T1000 (cell line): ENCODE measurements at regions not wholly inside any gene's neighbourhood (a gene's known extent, or its start where the extent isn't known, plus 50 kb on each side); places are given as distances from the start of the nearest gene placed in this dataset.

Experiments used
- DNase-seq: peaks from one replicate; lab custom pipeline; 2025; ENCODE audit warnings: mixed read lengths; lab: John Stamatoyannopoulos, UW

DNA sequence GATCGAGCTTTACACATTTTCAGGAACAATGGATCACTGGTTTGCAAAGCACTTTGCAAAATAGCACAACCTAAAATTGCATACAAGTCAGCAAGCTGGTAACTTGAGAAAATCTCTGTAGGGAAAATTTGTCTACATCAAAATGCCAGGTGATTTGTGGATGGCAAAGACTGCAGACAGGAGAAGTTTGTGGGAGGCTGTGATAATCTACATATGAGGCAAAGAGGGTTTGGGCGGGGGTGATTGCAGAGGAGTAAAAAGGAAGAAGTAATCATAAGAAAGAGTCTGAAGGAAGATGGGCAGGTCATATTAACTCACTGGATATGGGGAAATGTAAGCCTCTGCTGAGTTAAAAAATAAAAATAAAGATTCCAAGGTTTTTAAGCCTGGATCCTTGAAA, 166.3 kb upstream of the STXBP5 start:
- no peak for DNase-seq

DNA sequence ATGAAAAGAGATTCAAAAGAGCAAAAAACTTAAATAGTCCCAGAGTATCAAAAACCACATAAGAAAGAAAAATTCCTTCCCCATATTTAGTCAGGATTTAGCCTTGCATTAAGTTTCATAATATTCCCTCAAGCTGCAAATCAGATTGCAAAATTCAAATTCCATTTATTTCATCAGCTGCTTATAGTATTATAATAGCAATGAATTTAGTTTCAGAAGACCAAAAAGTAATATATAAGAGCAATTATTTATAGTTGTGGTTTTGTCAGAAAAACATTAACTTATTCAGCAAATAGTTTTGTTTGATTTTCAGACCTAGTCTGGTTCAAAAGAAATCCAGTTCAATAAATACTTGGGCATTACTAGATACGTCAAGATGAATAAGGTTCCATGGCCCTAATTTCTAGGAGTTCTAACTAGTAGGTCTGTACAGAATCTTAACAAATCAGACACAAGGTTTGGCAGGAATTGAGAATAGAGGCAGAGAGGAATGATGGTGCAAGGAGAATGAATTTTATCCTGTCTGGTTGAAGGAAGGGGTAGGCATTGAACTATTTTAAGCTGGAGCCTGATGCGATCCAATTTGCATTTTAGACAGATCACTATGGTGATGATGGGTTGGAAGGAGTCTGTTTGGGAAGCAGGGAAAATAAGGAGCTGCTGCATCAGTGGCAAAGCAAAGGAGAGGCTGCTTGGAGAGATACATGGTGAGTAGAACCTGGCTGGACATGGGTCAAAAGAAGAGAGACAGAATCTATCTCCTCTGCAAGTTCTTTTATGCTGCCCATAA, 163.9 kb upstream of the STXBP5 start:
- DNase-seq: no peak

DNA sequence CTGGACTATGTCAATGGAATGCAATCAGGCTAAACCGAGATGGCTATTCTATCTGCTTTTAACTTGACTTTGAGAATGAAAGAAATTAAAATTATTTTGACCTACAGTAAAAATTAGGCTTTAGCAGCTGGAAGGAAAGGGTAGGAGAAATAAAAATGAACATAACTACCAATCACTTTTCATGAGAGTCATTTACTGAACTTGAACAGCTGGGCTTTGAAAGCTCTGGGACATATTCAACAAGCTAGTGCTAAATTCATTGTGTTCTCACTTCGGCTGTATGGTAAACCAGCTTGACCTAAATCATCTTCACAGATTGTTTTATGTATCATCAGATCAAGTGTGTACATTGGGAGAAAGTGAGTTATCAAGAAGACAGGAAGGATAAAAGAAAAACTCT, 161.5 kb upstream of the STXBP5 start:
- DNase-seq: no peak

DNA sequence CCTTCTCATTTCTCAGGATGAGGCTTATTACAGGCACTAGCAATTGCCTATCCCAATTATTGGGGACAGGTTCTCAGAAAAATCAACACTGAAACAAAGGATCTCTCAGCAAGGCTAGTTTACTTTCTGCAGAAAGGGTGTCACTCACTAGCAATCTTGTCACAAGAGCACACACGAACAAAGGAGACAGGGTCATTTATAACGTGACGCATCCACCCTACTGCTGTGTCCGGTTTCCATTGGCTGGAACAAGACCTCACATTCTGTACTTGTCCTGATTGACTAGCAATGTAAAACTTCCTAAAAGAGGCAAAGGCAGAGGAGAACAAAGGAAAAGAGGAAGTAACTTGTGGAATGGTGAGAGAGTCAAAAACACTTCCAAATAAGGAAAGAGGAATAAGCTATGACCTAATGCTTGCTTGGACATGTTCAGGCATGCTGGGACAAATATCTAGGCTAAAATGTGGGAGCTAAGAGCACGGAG, 160.2 kb upstream of the STXBP5 start:
- DNase-seq: no peak

DNA sequence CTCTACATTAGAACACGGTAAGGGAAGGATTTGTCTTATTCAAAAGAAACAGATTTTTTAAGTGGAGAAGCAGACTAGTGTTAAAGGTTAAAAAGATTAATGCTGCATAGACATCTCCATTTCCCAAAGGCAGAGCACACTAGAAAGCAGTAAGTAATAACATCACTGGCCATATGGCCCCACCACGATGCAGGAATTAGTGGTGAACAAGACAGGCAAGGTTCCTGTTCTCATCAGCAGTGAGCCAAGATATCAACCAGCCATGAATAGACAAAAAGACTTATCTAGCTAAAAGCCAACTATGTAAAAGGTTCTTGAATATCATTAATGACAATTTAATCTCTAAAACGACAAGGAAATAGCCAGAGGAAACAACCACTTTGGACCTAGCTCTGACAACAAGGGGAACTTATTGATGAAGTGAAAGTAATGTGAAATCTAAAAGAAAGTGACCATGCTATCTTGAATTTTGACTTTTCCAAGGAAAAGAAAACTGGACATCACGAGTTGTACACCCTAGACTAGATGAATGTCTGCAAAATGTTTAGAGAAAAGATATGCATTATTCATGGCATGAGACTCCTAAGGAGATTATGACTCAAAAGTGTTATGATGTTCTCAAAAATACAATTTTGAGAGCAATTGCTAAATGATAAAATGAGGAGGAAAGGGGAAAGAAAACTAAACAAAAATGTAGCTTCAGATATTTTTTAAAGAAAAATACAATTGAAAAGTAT, 157.9 kb upstream of the STXBP5 start:
- no peak for DNase-seq

DNA sequence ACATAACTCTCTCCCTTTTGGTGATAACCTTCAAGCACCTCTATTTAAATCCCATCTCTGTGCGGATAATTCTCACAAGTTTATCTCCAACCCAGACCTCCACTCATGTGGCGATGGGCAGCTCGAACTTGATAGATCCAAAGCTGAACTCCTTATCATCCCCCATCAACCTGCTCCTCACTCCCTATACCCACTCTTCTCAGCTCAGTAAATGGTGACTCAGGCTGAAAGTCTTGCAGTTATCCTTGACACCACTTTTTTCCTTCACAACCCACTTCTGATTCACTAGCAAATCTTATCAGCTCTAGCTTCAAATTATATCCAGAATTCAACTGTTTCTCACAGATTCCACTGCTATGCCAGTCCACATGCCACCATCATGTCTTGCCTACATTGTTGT, 155.3 kb upstream of the STXBP5 start:
- no peak for DNase-seq

DNA sequence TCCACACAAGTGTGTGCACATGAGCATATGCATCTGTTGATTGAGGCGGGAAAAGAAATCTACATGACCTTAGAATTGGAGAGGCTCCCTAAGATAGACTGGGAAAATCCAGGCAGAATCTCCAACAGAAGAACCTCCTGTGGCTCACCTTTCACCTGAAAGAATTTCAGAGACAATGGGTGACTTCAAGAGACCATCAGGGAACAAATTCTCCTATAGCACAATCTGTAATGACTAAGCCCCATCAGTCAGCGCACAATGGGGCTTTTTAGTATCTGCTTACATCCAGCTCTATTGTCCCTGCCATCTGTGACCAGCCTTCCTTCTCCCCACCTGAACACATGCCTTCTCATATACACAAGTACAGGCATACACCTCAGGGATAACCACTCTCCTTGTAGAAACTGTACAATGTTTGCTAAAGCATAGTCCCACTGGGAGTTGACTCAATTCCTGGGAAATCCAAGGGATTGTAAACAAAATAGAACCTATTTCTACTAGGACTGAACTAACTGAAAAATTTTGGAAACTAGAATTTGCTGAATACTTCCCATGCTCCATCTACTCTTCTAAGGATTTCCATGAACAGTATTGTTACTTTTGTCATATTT, 150.8 kb upstream of the STXBP5 start:
- DNase-seq: no peak

DNA sequence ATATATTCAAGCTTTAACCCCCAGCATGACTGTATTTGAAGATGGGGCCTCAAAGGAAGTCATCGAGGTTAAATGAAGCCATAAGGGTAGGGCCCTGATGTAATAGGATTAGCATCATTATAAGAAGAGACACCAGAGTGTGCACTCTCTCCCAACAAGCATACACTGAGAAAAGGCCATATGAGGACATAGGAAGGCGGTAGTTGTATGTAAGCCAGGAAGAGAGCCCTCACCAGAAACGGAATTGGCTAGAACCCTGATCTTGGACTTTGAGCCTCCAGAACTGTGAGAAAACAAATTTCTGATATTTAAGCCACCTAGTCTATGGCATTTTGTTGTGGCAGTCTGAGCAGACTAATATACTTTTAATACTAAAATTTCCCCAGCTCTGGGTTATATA, 150.1 kb upstream of the STXBP5 start:
- DNase-seq: no peak

DNA sequence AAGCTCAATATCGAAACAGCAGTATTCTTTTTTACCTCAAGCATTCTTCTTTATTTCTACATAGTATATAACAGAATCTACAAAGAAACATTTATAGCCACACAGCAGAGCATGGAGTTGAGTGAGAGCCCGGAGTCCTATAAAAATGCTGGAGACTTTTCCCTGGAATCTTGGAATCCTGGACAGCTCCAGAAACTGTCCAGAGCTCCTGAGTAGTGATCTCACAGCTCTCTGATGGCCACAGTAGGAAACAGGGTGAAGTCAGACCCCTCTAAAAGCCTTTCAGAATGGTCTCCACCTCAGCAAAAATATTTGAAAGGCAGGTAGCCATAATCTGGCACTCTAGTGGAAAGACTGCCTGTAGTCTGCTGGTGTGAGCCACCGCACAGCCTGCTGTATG, 149.3 kb upstream of the STXBP5 start:
- DNase-seq: no peak

DNA sequence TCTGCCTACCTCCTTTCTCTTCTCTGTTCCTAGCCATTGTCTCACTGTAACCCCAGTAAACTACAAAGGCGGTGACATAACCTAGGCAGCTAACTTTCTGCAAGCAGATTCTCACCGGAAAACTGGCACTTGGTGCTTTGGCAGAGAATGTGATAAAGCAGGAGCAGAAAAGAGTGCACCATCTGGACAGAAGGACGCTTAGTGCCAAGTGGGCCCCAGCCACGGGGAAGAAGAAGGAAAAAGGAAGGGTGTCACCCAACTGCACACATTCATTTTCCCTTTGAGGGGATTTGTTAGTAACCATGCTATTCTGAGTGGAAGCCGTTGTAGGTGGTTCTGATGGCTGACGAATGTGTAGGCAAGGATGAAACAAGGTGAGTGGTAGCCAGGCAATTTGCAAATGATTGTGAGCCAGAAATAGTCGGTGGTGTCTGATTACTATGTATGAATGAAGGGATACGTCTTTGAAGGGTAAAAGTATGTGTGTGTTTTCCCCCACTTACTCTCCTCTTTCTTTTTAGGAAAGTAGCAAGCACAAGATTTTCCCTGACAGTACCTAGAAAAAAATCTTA, 148.3 kb upstream of the STXBP5 start:
- DNase-seq: no peak

DNA sequence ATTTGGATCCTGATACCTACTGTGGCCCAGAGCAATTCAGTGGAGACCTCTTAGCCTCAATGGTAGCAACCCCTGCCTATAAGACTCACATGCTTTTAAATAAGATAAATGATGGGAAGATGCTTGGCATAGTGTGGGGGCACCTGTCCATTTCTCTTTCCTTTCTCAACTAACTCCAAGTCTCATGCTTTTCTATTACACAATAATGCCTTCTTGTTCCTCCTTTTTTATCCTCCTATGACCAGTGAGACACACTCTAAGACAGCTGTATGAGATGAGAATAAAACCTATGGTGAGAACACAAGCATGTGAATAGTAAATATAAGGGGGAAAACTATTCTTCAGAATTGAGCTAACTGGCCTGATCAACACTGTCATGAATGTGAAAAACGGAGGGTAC, 147.0 kb upstream of the STXBP5 start:
- DNase-seq: no peak

DNA sequence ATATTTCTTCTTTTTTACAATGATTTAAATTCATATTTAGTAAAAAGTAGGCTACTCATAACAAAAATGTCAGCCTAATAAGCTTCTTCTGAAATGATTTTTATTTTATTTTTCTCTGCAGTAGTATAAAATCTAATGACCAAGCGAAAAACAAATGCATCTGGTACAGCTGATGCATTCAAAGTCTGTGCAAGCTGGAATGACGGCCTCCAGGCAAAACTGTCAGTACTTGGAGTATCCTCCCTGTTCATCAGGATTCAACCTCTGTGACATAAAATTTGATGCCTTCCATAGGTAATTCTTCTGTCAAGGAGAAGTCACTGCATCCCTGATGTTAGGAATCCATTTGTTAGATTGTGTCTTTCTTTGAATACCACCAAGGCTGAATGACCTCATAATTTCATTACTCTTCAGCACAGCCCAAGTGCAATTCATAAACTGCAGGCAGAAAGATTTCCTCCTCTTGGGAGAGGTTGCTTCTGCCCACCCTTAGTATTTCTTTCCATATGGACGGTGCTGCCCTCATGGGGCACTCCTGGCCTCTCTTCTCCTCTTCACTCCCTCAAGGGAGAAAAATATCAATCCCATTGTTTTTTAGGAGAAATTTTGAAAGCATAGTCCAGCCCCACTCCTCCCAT, 146.4 kb upstream of the STXBP5 start:
- no peak for DNase-seq

DNA sequence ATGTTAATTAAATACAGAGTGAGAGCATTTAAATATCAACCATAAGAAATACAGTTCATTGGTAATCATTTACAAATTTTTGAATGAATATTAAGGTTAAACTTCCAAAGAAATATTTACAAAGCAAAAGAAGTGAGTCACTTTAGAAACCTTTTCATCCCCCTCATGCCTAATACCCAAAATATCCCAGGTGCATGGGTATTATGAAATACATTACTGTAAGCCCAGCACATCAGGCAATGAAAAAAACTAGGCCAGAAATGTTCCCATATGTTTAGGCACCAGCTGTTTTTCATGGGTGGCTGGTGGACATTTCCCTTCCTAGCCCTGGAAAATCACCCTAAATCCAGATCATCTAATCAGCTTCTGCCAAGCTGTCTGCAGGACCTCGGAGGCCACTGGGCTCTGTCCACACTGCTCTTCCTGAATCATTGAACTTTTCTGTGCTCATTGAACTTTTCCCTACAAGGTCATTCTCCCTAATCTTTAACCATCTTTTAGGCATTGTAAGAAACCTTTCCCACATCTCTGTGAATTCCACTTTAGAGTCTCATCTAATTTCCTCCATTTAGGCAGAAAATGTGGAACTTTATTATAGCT, 145.3 kb upstream of the STXBP5 start:
- no peak for DNase-seq

DNA sequence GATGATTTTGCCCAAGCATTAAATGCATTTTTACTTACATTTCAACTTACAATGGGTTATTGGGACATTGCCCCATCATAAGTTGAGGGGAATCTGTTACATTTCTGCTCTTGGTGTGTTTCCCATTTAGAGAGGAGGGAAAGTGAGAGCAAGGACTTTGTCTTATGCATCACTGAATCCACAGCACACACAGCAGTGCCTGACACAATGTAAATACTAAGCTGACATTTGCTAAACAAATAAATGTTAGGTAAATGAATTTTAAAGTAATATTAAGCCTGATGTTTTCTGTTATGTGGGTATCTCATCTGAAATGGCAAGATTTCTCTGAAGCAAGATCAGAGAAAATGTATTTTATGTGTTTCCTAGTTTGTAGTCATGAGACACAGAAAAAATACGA, 143.6 kb upstream of the STXBP5 start:
- no peak for DNase-seq

DNA sequence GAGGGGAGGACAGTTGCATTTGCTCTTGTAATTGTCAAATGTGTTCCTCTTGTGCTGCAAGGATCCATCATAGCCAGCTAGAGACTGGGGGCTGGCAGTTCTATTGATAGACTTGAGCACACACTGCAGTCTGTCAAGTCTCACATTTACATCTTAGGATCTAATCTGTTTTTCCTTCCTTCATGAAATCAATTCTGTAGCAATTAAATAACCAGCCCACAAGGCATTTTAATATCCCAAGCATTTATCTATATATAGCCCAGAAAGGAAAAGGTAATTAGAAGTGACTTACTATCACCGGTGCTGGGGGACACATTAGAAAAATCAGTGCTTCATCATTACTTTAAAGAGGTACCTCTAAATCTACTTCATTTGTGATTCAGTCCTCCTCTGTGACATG, 143.0 kb upstream of the STXBP5 start:
- DNase-seq: no peak

DNA sequence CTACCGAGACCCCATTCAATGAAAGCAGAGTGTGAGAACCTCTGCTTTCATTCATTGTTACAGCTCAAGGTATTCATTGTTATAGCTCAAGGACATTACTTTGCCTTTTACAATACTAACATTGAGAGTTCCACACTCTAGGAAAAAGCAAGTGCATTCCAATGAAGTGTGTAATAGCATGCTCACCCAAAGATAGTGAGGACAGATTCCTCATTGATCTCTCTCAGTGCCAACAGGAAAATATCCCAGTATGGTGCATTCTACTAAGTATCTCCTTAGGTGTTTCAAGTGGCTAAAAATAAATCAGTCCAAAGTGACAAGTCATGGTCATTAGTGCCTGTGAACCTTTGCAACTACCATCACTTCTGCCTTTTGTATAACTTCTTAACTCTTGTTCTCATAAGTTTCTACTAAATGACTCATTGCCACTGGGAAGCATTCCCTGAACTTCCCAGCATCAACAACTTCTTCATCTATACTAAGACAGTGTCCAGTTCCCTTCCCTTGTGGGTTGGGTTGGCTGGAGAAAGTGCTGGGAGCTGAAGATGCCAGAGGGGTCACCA, 140.7 kb upstream of the STXBP5 start:
- DNase-seq: no peak

DNA sequence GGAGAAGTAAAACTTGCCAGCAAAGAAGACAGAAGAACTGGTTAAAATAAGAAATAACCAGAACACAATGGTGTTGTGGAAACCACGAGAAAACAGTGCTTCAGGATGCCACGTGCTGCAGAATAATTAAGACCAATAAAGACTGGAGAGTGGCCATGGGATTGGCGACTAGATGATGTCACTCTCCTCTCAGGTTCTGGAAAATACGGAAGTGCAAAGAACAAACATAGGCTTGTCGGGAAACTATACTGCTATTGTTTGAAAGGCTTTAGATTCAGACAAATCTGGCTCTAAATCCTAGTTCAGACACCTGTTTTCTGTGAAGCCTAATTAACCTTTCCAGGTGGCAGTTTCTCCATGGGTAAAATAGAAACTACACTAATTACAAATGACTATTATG, 138.4 kb upstream of the STXBP5 start:
- DNase-seq: no peak

DNA sequence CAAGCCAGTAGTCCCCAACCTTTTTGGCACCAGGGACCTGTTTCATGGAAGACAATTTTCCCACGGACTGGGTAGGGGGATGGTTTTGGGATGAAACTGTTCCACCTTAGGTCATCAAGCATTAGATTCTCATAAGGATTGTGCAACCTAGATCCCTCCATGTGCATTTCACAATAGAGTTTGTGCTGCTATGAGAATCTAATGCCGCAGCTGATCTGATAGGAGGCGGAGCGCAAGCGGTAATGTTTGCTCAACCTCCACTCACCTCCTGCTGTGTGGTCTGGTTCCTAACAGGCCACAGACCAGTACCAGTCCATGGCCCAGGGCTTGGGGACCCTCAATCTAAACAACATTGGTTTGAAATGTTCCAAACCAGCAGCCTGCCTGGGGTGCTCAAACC, 137.0 kb upstream of the STXBP5 start:
- no peak for DNase-seq

DNA sequence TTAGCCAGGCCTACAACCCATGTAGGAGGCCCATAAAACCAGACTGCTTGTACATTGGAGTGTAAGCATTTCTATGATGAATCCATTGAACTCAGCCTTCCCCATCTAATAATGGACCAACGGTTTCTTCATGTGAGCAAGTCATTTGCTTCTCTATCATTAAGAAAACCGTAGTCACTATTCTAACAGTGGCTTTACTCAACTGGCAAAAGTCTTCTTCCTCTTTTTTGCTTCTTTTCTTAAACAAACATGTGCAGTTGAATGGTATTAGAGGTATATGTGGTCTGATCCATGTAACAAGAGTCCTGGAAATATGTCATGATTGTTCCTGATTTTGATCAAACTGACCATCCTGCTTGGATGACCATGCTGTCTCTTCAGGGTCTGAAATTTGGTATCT, 132.4 kb upstream of the STXBP5 start:
- no peak for DNase-seq

DNA sequence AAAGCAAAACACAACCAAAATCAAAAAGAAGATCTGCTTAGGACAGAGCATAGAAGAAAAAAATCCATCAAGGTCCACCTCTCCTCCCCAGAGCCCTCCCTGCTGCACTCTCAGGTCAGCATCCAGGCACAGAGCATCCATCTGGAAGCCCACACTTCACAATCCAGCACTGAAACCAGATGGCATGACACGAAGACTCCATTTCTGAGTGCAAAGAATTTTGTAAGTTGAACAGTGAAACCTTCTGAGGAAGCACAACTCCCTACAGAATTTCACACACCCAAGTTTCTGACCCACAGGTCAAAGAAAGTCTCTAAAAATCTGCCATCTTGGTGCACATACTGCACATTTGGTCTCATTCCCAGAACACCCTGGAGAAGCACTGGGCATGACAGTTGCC, 128.8 kb upstream of the STXBP5 start:
- no peak for DNase-seq

DNA sequence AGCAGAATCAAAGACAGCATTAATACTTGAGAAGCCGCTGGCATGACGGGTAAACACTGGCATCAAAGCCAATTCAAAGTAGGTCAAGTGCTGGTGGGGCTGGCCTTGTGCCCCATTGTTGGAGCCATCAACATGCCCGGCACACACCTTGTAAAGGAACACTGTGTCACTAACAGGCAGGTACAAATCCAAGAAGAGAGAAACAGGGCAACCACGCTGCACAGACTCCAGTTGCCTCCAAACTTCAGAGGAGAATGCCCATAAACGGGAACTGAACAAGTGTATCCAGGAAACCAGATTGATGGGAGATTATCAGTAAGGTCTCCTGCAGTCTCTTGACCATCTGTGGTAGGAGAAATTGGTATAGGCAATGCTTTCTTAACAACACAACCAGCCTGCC, 127.0 kb upstream of the STXBP5 start:
- no peak for DNase-seq

DNA sequence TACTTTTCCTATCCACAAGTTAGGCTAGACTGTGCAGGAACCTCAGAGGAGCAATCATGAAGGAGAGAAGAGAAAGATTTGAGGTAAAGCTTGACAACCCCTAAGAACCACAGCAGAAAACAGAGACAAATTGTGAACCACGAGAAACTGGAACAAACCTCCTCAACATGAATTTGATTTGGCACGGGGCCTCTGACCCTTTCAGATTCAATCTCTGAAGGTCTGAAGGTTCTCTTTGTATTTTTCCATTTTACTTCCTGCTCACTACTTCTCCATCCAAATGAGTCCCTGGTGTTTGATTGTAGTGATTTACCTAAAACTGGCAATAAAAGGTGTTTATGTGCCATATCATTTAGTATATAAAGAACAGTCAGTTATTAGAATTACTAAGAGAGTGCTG, 126.1 kb upstream of the STXBP5 start:
- DNase-seq: no peak
